ENCODE measurements at regions not wholly inside any gene's neighbourhood (a gene's known extent, or its start where the extent isn't known, plus 50 kb on each side); places are given as distances from the start of the nearest gene placed in this dataset.

DNA sequence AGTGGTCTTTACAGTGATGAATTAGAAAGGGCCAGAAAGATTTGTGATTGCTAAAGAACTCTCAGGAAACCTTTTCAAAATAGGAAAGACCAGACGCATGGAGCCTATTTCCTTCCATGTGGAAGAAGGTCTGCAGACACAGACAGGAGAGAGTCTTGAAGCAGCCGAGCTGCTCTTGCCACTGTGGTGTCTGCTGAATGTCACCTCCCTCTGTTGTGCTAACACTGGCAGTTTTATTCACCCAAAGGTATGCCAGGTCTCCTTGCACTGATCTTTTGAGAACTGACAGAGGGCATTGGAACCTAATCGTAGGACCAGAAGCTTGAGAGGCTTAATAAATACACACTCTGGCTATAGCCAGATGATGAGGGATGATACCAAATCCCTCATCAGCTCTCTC is 108.7 kb downstream of the SREK1 start:
- no peak for TF ChIP-seq EP300 (IDR thresholded peaks at IDR 0.05; ENCODE audit: borderline replicate concordance)
- TF ChIP-seq, protein P1, sequence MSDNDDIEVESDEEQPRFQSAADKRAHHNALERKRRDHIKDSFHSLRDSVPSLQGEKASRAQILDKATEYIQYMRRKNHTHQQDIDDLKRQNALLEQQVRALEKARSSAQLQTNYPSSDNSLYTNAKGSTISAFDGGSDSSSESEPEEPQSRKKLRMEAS (IDR thresholded peaks at IDR 0.05): no peak
- no peak for TF ChIP-seq CREB1 (IDR thresholded peaks at IDR 0.05; ENCODE audit: low read depth)
- TF ChIP-seq CEBPB (IDR thresholded peaks at IDR 0.05): no peak
- TF ChIP-seq RAD21 (IDR thresholded peaks at IDR 0.05; ENCODE audit: low read depth): no peak
- TF ChIP-seq TAF1 (IDR thresholded peaks at IDR 0.05; ENCODE audit: low read depth): no peak
- TF ChIP-seq TCF12 (IDR thresholded peaks at IDR 0.05; ENCODE audit: low read depth): no peak
- TF ChIP-seq NFIC (IDR thresholded peaks at IDR 0.05): no peak
- no peak for TF ChIP-seq EGR1 (IDR thresholded peaks at IDR 0.05)
- TF ChIP-seq, protein P2, sequence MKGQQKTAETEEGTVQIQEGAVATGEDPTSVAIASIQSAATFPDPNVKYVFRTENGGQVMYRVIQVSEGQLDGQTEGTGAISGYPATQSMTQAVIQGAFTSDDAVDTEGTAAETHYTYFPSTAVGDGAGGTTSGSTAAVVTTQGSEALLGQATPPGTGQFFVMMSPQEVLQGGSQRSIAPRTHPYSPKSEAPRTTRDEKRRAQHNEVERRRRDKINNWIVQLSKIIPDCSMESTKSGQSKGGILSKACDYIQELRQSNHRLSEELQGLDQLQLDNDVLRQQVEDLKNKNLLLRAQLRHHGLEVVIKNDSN (IDR thresholded peaks at IDR 0.05): no peak
- TF ChIP-seq ZBTB7A (IDR thresholded peaks at IDR 0.05; ENCODE audit: low read depth): no peak
- TF ChIP-seq YY1 (IDR thresholded peaks at IDR 0.05; ENCODE audit: low read depth): no peak
- TF ChIP-seq, protein P3, sequence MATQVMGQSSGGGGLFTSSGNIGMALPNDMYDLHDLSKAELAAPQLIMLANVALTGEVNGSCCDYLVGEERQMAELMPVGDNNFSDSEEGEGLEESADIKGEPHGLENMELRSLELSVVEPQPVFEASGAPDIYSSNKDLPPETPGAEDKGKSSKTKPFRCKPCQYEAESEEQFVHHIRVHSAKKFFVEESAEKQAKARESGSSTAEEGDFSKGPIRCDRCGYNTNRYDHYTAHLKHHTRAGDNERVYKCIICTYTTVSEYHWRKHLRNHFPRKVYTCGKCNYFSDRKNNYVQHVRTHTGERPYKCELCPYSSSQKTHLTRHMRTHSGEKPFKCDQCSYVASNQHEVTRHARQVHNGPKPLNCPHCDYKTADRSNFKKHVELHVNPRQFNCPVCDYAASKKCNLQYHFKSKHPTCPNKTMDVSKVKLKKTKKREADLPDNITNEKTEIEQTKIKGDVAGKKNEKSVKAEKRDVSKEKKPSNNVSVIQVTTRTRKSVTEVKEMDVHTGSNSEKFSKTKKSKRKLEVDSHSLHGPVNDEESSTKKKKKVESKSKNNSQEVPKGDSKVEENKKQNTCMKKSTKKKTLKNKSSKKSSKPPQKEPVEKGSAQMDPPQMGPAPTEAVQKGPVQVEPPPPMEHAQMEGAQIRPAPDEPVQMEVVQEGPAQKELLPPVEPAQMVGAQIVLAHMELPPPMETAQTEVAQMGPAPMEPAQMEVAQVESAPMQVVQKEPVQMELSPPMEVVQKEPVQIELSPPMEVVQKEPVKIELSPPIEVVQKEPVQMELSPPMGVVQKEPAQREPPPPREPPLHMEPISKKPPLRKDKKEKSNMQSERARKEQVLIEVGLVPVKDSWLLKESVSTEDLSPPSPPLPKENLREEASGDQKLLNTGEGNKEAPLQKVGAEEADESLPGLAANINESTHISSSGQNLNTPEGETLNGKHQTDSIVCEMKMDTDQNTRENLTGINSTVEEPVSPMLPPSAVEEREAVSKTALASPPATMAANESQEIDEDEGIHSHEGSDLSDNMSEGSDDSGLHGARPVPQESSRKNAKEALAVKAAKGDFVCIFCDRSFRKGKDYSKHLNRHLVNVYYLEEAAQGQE (IDR thresholded peaks at IDR 0.05; ENCODE audit: low read depth): no peak
- no peak for TF ChIP-seq FOXM1 (IDR thresholded peaks at IDR 0.05; ENCODE audit: borderline replicate concordance, low read depth)

Data from Ishikawa (cell line).